H1 (cell line): ENCODE measurements at regions not wholly inside any gene's neighbourhood (a gene's known extent, or its start where the extent isn't known, plus 50 kb on each side); places are given as distances from the start of the nearest gene placed in this dataset.

Experiments used
- CTCF ChIA-PET: fragments of 300-600 bp; sonication (Branson Sonifier 250); formaldehyde crosslinking; loops from one replicate; lab custom pipeline; 2021; ENCODE audit not compliant: partially characterized antibody; lab: Charles Lee
- POLR2A ChIA-PET: fragments of 300-600 bp; sonication (Branson Sonifier 250); formaldehyde crosslinking; loops from one replicate; lab custom pipeline; 2021; ENCODE audit warnings: inconsistent platforms; ENCODE audit not compliant: partially characterized antibody; lab: Charles Lee
- DNase-seq, 2 experiments: peaks; one replicate each; pipeline versions ENCODE4 v3.0.0 to v3.0.0-alpha.2; 2010 to 2022; ENCODE audit warnings: low spot score in 2 of 2, low read depth in 1 of 2, mixed read lengths in 1 of 2
- FAIRE-seq: peaks from 2 replicates; lab custom pipeline; 2011; peaks lifted over from hg19 to GRCh38; lab: Jason Lieb, UNC
- H2AFZ ChIP-seq: 2 replicates; pipeline ENCODE4 v1.8.1; 2012; ENCODE audit warnings: low read length, inconsistent platforms
- H2AK5ac ChIP-seq: 2 replicates; pipeline ENCODE4 v1.6.1; 2013; ENCODE audit warnings: low read depth, low read length
- H2BK120ac ChIP-seq: replicated peaks from 2 replicates; pipeline ENCODE3; 2013; ENCODE audit warnings: low read depth, low read length, inconsistent platforms
- H2BK12ac ChIP-seq: 2 replicates; pipeline ENCODE4 v1.6.1; 2013; ENCODE audit warnings: low read depth, low read length
- H2BK15ac ChIP-seq: 2 replicates; pipeline ENCODE4 v1.6.1; 2013; ENCODE audit warnings: low read length
- H2BK20ac ChIP-seq: 2 replicates; pipeline ENCODE4 v1.6.1; 2013; ENCODE audit warnings: low read length
- H2BK5ac ChIP-seq: 2 replicates; pipeline ENCODE4 v1.6.1; 2013; ENCODE audit warnings: low read depth, low read length
- H3K14ac ChIP-seq: 2 replicates; pipeline ENCODE4 v1.6.1; 2013; ENCODE audit warnings: inconsistent platforms; ENCODE audit not compliant: insufficient read length
- H3K18ac ChIP-seq: 2 replicates; pipeline ENCODE4 v1.6.1; 2013; ENCODE audit warnings: low read length; ENCODE audit errors: extremely low read depth
- H3K23ac ChIP-seq: 2 replicates; pipeline ENCODE4 v1.6.1; 2013; ENCODE audit warnings: inconsistent platforms; ENCODE audit not compliant: insufficient read length
- H3K23me2 ChIP-seq: 2 replicates; pipeline ENCODE4 v1.6.1; 2013; ENCODE audit warnings: low read depth, low read length
- H3K27ac ChIP-seq: 2 replicates; pipeline ENCODE4 v1.6.1; 2011; ENCODE audit warnings: low read depth, low read length, inconsistent platforms
- H3K27me3 ChIP-seq, 4 experiments: replicated peaks in 1 of 4; 1 replicate in 1 of 4; 2 replicates in 3 of 4; pipeline versions ENCODE4 v1.6.1 to v1.8.1; 2011 to 2013; ENCODE audit warnings: low read length in 3 of 4, mild to moderate bottlenecking in 3 of 4, inconsistent platforms in 2 of 4, mixed read lengths in 2 of 4, moderate library complexity in 1 of 4; ENCODE audit not compliant: control insufficient read depth in 3 of 4, insufficient read depth in 3 of 4; ENCODE audit errors: extremely low read depth in 1 of 4
- H3K36me3 ChIP-seq, 4 experiments: 2 replicates each; pipeline versions ENCODE4 v1.6.1 to v1.8.1; 2011 to 2013; ENCODE audit warnings: mild to moderate bottlenecking in 4 of 4, low read length in 3 of 4, moderate library complexity in 2 of 4, control low read depth in 1 of 4, inconsistent platforms in 1 of 4; ENCODE audit not compliant: insufficient read depth in 4 of 4, control insufficient read depth in 2 of 4
- H3K4ac ChIP-seq: replicated peaks from 2 replicates; pipeline ENCODE3; 2013; ENCODE audit warnings: low read length, low read depth, mixed read lengths, inconsistent platforms; ENCODE audit not compliant: insufficient read length
- H3K4me1 ChIP-seq, 4 experiments: replicated peaks in 1 of 4; 1 replicate in 1 of 4; 2 replicates in 3 of 4; pipeline versions ENCODE4 v1.6.1 to v1.8.1; 2011 to 2013; ENCODE audit warnings: low read length in 3 of 4, inconsistent platforms in 2 of 4, mixed read lengths in 1 of 4; ENCODE audit not compliant: insufficient read depth in 4 of 4, control insufficient read depth in 3 of 4
- H3K4me2 ChIP-seq, 2 experiments: 2 replicates each; pipeline versions ENCODE4 v1.6.1 to v1.8.1; 2011 to 2013; ENCODE audit warnings: low read depth in 2 of 2, low read length in 2 of 2, control low read depth in 1 of 2, inconsistent platforms in 1 of 2, mild to moderate bottlenecking in 1 of 2; ENCODE audit not compliant: insufficient read depth in 1 of 2
- H3K4me3 ChIP-seq, 4 experiments: fragments of 200-600, 300-600 bp in 1 of 4; sonication (generic), shearing (Covaris generic), sonication (Bioruptor Twin) in 1 of 4; 2 replicates each; pipeline versions ENCODE4 v1.5.1 to v1.8.1; 2011 to 2016; ENCODE audit warnings: low read length in 4 of 4, low read depth in 3 of 4, control low read depth in 2 of 4, inconsistent platforms in 2 of 4, mild to moderate bottlenecking in 2 of 4, mixed read lengths in 1 of 4, moderate library complexity in 1 of 4; ENCODE audit not compliant: insufficient read depth in 2 of 4; ENCODE audit errors: extremely low read depth in 1 of 4
- H3K56ac ChIP-seq: replicated peaks from 2 replicates; pipeline ENCODE3; 2013; ENCODE audit warnings: low read depth, mild to moderate bottlenecking, mixed read lengths, low read length, inconsistent platforms; ENCODE audit not compliant: insufficient read length
- H3K79me1 ChIP-seq: 2 replicates; pipeline ENCODE4 v1.6.1; 2013; ENCODE audit warnings: low read depth, low read length, control low read depth
- H3K79me2 ChIP-seq, 2 experiments: 2 replicates each; pipeline versions ENCODE4 v1.6.1 to v1.8.1; 2012 to 2013; ENCODE audit warnings: low read length in 2 of 2, mild to moderate bottlenecking in 2 of 2, inconsistent platforms in 1 of 2; ENCODE audit not compliant: insufficient read depth in 2 of 2, control insufficient read depth in 1 of 2
- H3K9ac ChIP-seq, 4 experiments: replicated peaks in 1 of 4; 1 replicate in 1 of 4; 2 replicates in 3 of 4; pipeline versions ENCODE4 v1.6.1 to v1.8.1; 2011 to 2013; ENCODE audit warnings: low read depth in 3 of 4, low read length in 3 of 4, control low read depth in 2 of 4, mild to moderate bottlenecking in 2 of 4, moderate library complexity in 2 of 4, inconsistent platforms in 1 of 4; ENCODE audit errors: extremely low read depth in 1 of 4
- H3K9me3 ChIP-seq, 2 experiments: 2 replicates each; pipeline versions ENCODE4 v1.6.1 to v1.8.1; 2012 to 2013; ENCODE audit warnings: mild to moderate bottlenecking in 2 of 2, moderate library complexity in 2 of 2, control low read depth in 1 of 2, inconsistent platforms in 1 of 2, low read depth in 1 of 2, low read length in 1 of 2, mixed read lengths in 1 of 2; ENCODE audit not compliant: insufficient read depth in 2 of 2
- H4K20me1 ChIP-seq, 2 experiments: replicated peaks in 1 of 2; 2 replicates each; pipeline versions ENCODE3 to v1.8.1; 2011 to 2013; ENCODE audit warnings: inconsistent platforms in 2 of 2, low read length in 2 of 2, mild to moderate bottlenecking in 1 of 2; ENCODE audit not compliant: insufficient read depth in 2 of 2, control insufficient read depth in 1 of 2
- H4K5ac ChIP-seq: 2 replicates; pipeline ENCODE4 v1.6.1; 2013; ENCODE audit warnings: low read length, low read depth, mixed read lengths, inconsistent platforms; ENCODE audit not compliant: insufficient read length
- H4K8ac ChIP-seq: 2 replicates; pipeline ENCODE4 v1.8.0; 2013; ENCODE audit warnings: mild to moderate bottlenecking, moderate library complexity, low read length, inconsistent platforms; ENCODE audit not compliant: insufficient read depth; ENCODE audit errors: extremely low read depth
- H4K91ac ChIP-seq: replicated peaks from 2 replicates; pipeline ENCODE3; 2013; ENCODE audit warnings: low read length, mixed read lengths, inconsistent platforms; ENCODE audit not compliant: insufficient read length
- CBX5 ChIP-seq: fragments of 300-800, 300-1000 bp; sonication (generic); IDR thresholded peaks from 2 replicates; pipeline ENCODE4 v1.7.1; 2016; ENCODE audit warnings: antibody characterized with exemption, low read length, low read depth
- SP2 ChIP-seq: IDR thresholded peaks from 2 replicates; pipeline ENCODE4 v1.6.1; 2012; ENCODE audit warnings: mild to moderate bottlenecking, low read length, inconsistent platforms
- TBP ChIP-seq: IDR thresholded peaks from 2 replicates; pipeline ENCODE4 v1.6.1; 2011; ENCODE audit warnings: low read depth, low read length, improper control_type of control experiment
- TF ChIP-seq, protein P1 (sequence below): IDR thresholded peaks from 2 replicates; pipeline ENCODE4 v1.6.1; 2012; ENCODE audit warnings: inconsistent platforms

DNA sequence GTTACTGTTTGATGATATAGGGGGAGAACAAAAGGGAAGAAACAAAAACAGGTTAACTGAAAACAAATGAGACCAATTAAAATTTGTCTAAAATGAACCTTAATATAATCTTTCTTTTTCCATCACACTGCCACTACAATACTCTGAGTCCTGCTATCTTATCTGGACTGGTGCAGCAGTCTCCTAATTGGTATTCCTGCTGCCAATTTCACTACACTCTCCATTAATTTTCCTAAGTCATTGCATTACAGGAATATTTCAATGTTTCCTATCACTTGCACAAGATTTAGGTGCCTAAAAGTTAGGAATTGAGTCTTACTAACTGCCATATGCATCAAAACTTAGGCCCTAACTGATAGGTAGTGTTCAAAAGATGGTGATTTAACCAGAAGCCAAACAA is 884.9 kb upstream of the MGAT4C start:
- no peak overlapping the region for H3K4ac ChIP-seq
- no peaks in the 10 kb centered on the region for H3K79me2 ChIP-seq
- DNase-seq (no peak), FAIRE-seq (no peak)
- H3K9me3 ChIP-seq: 0 out of 4 replicates have a peak, but pooled peaks cover 0 to 3% of the 10 kb centered on the region in 2 experiments
- no peak overlapping the region for H3K4me2 ChIP-seq
- TF ChIP-seq, protein P1, sequence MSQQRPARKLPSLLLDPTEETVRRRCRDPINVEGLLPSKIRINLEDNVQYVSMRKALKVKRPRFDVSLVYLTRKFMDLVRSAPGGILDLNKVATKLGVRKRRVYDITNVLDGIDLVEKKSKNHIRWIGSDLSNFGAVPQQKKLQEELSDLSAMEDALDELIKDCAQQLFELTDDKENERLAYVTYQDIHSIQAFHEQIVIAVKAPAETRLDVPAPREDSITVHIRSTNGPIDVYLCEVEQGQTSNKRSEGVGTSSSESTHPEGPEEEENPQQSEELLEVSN: no peak
- TF ChIP-seq CBX5: no peak
- no peak for TF ChIP-seq TBP
- no peak for TF ChIP-seq SP2
- ChIA-PET POLR2A (no interaction called here), CTCF (no interaction called here)
- no peak overlapping the region for H4K8ac ChIP-seq
- no peak overlapping the region for H2BK12ac ChIP-seq
- no peak overlapping the region for H4K91ac ChIP-seq
- no peaks in the 10 kb centered on the region for H4K20me1 ChIP-seq
- H3K36me3 ChIP-seq: no peaks in the 10 kb centered on the region
- H3K14ac ChIP-seq: no peak overlapping the region
- H3K4me3 ChIP-seq: no peak overlapping the region
- peaks cover 0 to 1% (median 0%) of the 10 kb centered on the region in 4 experiments; a peak in 1 of 7 replicates for H3K27me3 ChIP-seq
- H2BK20ac ChIP-seq: no peak overlapping the region
- H3K23me2 ChIP-seq: no peaks in the 10 kb centered on the region
- no peak overlapping the region for H4K5ac ChIP-seq
- no peak overlapping the region for H3K23ac ChIP-seq
- no peak overlapping the region for H3K18ac ChIP-seq
- no peak overlapping the region for H3K9ac ChIP-seq
- H3K79me1 ChIP-seq: no peaks in the 10 kb centered on the region
- no peak overlapping the region for H3K27ac ChIP-seq
- peaks cover 0 to 3% (median 0%) of the 10 kb centered on the region in 4 experiments; a peak in 1 of 7 replicates for H3K4me1 ChIP-seq
- H2BK15ac ChIP-seq: no peak overlapping the region
- no peak overlapping the region for H2AK5ac ChIP-seq
- H2AFZ ChIP-seq: no peak overlapping the region
- H3K56ac ChIP-seq: no peak overlapping the region
- no peak overlapping the region for H2BK120ac ChIP-seq
- no peak overlapping the region for H2BK5ac ChIP-seq
